ENCODE measurements at regions not wholly inside any gene's neighbourhood (a gene's known extent, or its start where the extent isn't known, plus 50 kb on each side); places are given as distances from the start of the nearest gene placed in this dataset.

DNA sequence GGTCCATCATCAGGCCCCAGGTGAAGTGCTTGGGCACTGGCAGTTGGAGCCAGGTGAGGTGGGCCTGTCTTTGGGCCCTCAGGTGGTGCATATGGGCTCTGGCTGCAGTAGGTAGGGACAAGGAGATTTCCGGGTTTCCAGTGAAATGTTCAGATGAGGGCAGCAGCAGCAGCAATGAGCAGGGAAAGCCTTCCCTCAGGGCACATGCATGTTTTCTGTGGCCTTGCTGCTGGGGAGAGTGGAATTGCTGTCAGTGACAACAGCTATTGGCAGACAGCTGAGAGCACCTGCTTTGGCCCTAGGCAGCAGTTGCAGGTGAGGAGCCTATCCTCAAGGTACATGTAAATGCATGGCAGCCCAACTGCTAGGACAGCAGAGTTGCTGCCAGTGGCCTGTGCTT, 58.9 kb upstream of the QRFPR start:
- H3K4me3 ChIP-seq (replicated peaks; ENCODE audit: low read depth, low read length): no peak overlapping the region
- no peak for DNase-seq (ENCODE audit: low read depth)
- TF ChIP-seq, protein P1, sequence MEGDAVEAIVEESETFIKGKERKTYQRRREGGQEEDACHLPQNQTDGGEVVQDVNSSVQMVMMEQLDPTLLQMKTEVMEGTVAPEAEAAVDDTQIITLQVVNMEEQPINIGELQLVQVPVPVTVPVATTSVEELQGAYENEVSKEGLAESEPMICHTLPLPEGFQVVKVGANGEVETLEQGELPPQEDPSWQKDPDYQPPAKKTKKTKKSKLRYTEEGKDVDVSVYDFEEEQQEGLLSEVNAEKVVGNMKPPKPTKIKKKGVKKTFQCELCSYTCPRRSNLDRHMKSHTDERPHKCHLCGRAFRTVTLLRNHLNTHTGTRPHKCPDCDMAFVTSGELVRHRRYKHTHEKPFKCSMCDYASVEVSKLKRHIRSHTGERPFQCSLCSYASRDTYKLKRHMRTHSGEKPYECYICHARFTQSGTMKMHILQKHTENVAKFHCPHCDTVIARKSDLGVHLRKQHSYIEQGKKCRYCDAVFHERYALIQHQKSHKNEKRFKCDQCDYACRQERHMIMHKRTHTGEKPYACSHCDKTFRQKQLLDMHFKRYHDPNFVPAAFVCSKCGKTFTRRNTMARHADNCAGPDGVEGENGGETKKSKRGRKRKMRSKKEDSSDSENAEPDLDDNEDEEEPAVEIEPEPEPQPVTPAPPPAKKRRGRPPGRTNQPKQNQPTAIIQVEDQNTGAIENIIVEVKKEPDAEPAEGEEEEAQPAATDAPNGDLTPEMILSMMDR (IDR thresholded peaks at IDR 0.05; ENCODE audit: low read length, missing control alignments): no peak

All from fibroblast of pulmonary artery (primary cell).